ENCODE measurements at regions not wholly inside any gene's neighbourhood (a gene's known extent, or its start where the extent isn't known, plus 50 kb on each side); places are given as distances from the start of the nearest gene placed in this dataset.

DNA sequence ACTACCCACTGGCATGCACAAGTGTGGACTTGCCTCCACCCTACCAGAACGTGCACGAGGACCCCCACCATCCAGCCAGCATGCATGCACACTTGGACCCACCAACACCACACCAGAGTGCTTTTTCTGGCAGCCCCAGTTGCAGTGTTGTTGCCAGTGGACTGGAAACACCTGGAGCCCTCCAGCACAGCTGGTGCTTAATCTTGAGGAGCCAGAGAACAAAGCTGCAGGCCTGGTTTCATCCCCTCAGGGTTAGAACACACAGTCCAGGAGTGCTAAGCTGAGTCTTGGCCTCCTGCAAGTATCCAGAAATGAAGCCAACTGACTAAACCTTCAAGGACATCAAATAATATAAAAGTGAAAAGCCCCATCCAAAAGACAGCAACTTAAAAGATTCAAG lies 888.0 kb downstream of the NTRK3 start:
- Histone ChIP-seq H3K27me3 (no peaks in the 10 kb centered on the region), H3K4me3 (ENCODE audit: low read depth, low read length) (no peak overlapping the region), H3K36me3 (no peaks in the 10 kb centered on the region), H3K9me3 (no peaks in the 10 kb centered on the region), H3K4me1 (no peaks in the 10 kb centered on the region; the same call in 1 of the 2 replicates)
- TF ChIP-seq, protein P1, sequence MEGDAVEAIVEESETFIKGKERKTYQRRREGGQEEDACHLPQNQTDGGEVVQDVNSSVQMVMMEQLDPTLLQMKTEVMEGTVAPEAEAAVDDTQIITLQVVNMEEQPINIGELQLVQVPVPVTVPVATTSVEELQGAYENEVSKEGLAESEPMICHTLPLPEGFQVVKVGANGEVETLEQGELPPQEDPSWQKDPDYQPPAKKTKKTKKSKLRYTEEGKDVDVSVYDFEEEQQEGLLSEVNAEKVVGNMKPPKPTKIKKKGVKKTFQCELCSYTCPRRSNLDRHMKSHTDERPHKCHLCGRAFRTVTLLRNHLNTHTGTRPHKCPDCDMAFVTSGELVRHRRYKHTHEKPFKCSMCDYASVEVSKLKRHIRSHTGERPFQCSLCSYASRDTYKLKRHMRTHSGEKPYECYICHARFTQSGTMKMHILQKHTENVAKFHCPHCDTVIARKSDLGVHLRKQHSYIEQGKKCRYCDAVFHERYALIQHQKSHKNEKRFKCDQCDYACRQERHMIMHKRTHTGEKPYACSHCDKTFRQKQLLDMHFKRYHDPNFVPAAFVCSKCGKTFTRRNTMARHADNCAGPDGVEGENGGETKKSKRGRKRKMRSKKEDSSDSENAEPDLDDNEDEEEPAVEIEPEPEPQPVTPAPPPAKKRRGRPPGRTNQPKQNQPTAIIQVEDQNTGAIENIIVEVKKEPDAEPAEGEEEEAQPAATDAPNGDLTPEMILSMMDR (IDR thresholded peaks at IDR 0.05; ENCODE audit: low read depth, low read length), result no peak
- DNase-seq, result no peak

DNA sequence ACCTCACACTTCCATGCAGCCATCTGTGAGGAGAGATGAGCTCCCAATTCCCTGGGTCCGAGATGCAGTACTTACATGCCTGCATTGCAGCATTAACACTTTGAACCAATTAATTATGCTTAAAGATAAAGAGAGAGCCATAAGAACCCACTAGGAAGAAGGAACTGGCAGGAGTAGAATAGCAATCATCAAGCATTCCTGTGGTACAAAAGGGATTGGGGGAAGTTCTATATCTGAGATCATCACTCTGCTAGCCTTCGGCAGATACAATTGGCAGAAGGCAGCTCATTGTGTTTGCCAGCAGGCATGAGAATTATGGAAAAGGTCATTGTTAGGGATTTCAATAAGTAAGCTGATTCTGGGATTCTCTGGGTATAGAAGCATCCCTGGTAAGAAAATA lies 891.4 kb downstream of the NTRK3 start:
- Histone ChIP-seq H3K36me3 (no peaks in the 10 kb centered on the region), H3K4me3 (ENCODE audit: low read depth, low read length) (no peak overlapping the region), H3K9me3 (no peaks in the 10 kb centered on the region), H3K27me3 (no peaks in the 10 kb centered on the region), H3K4me1 (no peaks in the 10 kb centered on the region; the same call in 1 of the 2 replicates)
- TF ChIP-seq, protein P1 (IDR thresholded peaks at IDR 0.05; ENCODE audit: low read depth, low read length), result no peak
- DNase-seq, result no peak

DNA sequence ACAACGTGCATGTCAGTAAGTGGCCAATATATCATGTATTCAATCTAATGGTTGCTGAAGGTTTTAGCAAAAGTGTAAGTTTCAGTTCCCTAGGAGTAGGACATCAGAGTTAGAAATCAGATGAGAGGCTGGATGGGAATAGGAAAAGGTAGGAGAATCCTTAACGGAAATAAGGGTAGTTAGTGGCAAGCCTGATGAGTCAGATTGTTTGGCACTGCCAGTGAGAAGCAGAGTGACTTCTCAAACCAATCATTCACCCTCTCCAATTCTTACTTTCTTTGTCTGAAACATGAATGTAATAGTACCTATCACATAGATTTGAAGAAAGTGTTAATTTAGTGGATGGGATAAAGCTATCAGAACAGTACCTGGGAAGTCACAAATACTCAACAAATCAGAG lies 894.0 kb downstream of the NTRK3 start:
- H3K4me1 ChIP-seq, result no peaks in the 10 kb centered on the region; the same call in 1 of the 2 replicates
- TF ChIP-seq, protein P1 (IDR thresholded peaks at IDR 0.05; ENCODE audit: low read depth, low read length), result no peak
- H3K9me3 ChIP-seq, result no peaks in the 10 kb centered on the region
- no peaks in the 10 kb centered on the region for H3K27me3 ChIP-seq
- no peak overlapping the region for H3K4me3 ChIP-seq (ENCODE audit: low read depth, low read length)
- H3K36me3 ChIP-seq, result no peaks in the 10 kb centered on the region
- DNase-seq, result no peak

DNA sequence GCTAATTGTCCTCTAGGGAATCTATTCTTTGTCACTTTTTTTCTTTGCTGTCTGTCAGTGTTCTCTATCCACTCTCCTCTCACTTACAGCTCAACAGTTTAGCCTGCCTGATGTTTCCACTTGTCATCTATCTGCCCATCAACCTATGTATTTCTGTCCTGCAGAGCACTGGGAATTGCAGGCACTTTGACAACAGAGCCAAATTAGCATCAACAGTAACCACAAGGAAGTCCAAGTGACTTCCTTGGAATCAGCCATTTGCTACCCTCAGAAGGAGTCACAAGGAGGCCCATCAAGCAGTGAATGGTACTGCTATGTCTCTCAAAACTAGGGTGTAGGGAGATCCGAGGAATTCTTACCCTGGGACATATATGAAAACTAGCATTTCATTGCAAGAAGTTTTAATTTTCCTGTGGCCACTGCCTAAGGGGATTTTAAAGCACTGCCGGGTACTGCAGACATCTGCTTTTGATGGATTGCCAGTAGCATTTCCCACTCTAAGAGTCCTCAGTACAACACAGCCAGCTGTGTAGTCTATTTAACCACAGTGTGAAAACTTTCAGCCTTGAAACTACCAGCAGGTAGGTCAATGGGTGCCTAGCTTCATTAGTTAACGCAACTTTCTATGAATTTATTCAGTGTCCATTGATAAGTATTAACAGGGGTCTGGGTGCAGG lies 898.8 kb downstream of the NTRK3 start:
- no peaks in the 10 kb centered on the region for H3K36me3 ChIP-seq
- no peaks in the 10 kb centered on the region for H3K9me3 ChIP-seq
- H3K4me1 ChIP-seq, result no peaks in the 10 kb centered on the region; the same call in 1 of the 2 replicates
- H3K4me3 ChIP-seq (ENCODE audit: low read depth, low read length), result no peak overlapping the region
- DNase-seq, result no peak
- no peaks in the 10 kb centered on the region for H3K27me3 ChIP-seq
- TF ChIP-seq, protein P1 (IDR thresholded peaks at IDR 0.05; ENCODE audit: low read depth, low read length), result no peak

DNA sequence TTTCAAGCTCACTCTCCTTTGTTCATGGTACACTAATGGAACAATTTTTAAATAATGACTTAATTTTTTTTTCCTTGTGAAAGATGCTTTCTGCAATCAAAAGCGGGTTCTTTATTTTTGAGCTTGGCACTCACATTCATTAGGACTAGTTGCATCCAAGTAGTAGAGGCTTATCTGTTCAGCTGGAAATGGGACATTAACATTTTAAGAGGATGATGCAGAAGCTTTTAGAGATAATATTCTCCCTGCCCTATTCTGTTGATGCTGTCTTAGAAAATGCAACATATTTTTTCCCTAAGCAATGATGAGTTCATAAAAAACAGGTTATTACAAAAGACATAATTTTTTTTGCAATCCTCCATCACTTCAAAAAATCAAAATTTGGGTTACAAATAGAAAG lies 900.6 kb downstream of the NTRK3 start:
- Histone ChIP-seq H3K27me3 (no peaks in the 10 kb centered on the region), H3K4me3 (ENCODE audit: low read depth, low read length) (no peak overlapping the region), H3K4me1 (no peaks in the 10 kb centered on the region; the same call in 1 of the 2 replicates), H3K9me3 (no peaks in the 10 kb centered on the region), H3K36me3 (no peaks in the 10 kb centered on the region)
- TF ChIP-seq, protein P1 (IDR thresholded peaks at IDR 0.05; ENCODE audit: low read depth, low read length), result no peak
- no peak for DNase-seq

DNA sequence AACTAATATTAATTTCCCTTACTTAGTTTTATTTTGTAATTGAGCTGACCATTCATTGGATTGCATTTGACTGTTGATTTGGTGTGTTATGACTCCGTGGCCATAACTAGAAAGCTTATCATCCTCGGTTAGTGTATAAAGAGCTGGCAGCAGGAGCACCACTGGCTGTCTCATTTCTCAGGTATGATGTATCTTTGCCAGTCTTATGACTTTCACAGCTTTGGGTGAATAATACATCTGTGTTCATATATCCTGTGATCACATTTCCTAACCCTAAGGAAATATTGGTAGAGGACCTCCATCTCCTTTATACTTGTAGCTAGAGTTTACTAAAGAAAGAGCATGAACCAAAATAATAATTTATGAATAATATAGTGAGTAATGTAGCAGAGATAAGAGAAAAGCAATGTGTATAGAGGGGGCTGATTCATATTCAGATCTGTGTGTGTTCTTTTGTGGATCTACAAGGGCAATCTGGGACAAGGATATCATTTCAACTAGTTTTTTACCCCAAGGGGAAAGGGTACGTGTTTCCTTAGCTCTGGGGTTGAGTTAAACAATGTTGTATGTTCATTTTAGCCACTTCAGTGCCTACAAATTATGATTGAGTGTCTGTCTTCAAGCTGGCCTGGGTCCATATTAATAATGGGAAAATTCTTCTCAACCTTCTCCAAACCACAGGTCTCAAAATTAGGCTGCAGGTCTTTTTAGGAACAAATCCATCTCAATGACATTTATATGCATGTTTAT lies 901.7 kb downstream of the NTRK3 start:
- TF ChIP-seq, protein P1 (IDR thresholded peaks at IDR 0.05; ENCODE audit: low read depth, low read length), result no peak
- no peaks in the 10 kb centered on the region for H3K9me3 ChIP-seq
- H3K4me3 ChIP-seq (ENCODE audit: low read depth, low read length), result no peak overlapping the region
- no peaks in the 10 kb centered on the region for H3K27me3 ChIP-seq
- H3K4me1 ChIP-seq, result no peaks in the 10 kb centered on the region; the same call in 1 of the 2 replicates
- DNase-seq, result no peak
- no peaks in the 10 kb centered on the region for H3K36me3 ChIP-seq

All from BE2C (cell line).